ENCODE measurements at regions not wholly inside any gene's neighbourhood (a gene's known extent, or its start where the extent isn't known, plus 50 kb on each side); places are given as distances from the start of the nearest gene placed in this dataset.

GRCh38 chr20:57939499-57939898 is 229.7 kb upstream of the PMEPA1 start:
- no peak for DNase-seq

- DNase-seq: no peak
Measured at GRCh38 chr20:57938158-57939108, 228.6 kb upstream of the PMEPA1 start.

- DNase-seq: no peak
Measured at GRCh38 chr20:57936636-57937385, 227.0 kb upstream of the PMEPA1 start.

DNA sequence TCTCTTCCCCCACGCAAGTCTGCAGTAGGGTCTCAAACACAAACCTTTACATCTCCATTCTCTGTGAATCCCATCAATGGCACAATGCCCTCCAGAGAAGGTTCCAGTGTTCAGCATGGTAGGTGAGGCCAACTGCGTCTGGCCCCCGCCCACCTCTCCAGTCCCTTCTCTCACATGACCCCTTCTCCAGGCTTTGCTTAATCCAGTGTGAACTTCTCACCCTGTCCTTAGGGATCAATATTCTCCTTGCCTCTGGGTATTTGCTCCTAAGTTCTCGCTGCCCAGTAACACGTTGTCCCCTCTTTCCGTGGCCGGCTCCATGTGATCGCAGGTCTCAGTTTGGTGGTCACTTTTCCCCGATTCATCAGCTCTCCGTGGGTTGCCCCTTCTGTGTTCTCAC is 225.1 kb upstream of the PMEPA1 start:
- DNase-seq: no peak

DNA sequence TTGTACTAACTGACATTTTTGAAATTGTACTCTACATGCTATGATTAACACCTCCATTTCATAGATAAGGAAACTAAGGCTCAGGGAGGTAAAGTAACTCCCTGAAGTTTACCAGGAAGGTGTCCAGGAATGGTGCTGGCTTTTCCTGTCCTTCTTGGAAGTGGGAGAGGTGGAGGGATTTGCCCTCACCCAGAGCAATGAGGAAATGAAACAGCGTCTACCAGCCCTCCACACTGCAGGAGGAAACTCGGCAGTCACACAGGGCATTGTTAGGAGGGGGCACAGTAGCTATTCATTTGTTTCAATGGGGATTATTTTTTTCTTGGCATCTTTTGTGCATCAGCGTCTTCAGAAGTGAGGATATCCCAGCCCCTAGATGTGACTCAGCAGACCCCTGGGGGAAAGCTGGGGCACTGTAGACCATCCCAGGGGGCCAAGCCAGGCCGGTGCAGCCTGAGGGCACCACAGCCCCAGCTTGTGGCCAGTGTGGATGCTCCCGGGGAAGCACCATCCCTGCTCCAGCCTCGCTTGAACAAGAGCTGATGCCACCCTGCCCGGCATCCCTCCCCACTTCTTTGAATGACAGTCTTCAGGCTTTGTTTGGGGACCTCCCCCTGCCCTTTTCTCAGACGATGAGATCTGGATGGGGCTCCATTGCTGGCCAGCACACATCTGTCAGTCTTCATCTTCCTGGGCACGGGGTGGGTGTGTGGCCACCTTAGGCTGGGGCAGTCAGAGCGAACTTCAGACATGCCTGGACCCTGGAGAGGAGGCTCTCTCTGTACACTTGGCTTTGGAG is 224.4 kb upstream of the PMEPA1 start:
- DNase-seq: no peak

GRCh38 chr20:57932227-57932864 is 222.5 kb upstream of the PMEPA1 start:
- no peak for DNase-seq

GRCh38 chr20:57930351-57930750 is 220.5 kb upstream of the PMEPA1 start:
- no peak for DNase-seq

- DNase-seq: no peak
Measured at GRCh38 chr20:57928181-57928967, 218.6 kb upstream of the PMEPA1 start.

- no peak for DNase-seq
Measured at GRCh38 chr20:57927376-57927775, 217.6 kb upstream of the PMEPA1 start.

DNA sequence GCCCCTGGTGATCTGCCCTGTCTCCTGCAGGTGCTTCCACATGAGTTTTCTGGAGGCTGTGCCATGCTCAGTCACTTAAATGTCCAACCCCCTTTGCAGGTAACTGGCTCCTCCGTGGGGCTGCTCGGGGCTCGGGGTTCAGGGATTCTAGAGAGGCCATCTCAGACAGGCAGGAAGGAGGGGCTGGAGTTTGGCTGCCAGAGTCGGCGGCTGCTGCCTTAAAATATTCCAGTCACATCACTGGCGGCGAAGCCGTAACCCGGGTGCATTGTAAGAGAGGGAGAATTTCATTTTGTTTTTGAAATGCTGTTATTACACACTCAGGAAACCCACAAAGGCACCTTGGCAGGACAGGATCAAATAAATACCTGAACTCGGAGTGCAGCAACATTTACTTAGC is 212.9 kb upstream of the PMEPA1 start:
- no peak for DNase-seq

DNA sequence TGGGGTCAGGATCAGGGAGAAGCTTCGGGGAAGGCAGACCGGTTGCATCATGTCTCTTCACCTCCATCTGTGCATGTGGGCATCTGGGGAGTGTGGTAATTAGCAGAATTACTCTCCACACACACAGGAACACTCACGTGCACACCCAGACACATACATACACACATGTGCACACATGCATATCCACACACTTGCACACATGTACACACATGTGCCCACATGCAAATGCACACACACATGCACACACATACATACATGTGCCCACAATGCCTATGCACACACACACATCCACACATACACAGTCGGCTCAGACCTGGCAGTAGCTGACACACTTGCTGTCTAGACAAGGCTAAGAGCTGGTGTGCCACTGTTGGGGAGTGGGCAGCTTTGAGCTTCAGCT is 212.3 kb upstream of the PMEPA1 start:
- no peak for DNase-seq

GRCh38 chr20:57921676-57922075 is 211.9 kb upstream of the PMEPA1 start:
- no peak for DNase-seq

GRCh38 chr20:57920971-57921370 is 211.2 kb upstream of the PMEPA1 start:
- no peak for DNase-seq

GRCh38 chr20:57919049-57919448 is 209.2 kb upstream of the PMEPA1 start:
- no peak for DNase-seq

DNA sequence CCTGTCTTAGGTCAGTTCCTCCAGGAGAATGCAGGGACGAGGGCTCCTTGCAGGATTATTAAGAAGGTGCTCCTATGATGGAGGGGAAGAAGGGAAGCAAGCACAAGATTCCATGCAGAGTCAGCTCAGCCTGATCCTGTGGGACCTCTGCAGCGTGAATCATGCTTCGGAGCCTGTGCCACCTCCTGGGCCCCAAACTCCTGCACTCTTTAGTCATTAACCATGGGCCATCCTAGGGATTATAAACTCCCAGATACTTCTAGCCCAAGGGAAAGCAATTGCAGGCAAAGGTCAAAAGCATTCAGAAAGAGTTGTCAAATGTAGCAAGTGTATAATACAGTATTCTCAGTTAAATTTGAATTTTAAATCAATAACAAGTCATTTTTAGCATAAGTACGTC is 208.7 kb upstream of the PMEPA1 start:
- DNase-seq: no peak

GRCh38 chr20:57914205-57914604 is 204.4 kb upstream of the PMEPA1 start:
- DNase-seq: no peak

DNA sequence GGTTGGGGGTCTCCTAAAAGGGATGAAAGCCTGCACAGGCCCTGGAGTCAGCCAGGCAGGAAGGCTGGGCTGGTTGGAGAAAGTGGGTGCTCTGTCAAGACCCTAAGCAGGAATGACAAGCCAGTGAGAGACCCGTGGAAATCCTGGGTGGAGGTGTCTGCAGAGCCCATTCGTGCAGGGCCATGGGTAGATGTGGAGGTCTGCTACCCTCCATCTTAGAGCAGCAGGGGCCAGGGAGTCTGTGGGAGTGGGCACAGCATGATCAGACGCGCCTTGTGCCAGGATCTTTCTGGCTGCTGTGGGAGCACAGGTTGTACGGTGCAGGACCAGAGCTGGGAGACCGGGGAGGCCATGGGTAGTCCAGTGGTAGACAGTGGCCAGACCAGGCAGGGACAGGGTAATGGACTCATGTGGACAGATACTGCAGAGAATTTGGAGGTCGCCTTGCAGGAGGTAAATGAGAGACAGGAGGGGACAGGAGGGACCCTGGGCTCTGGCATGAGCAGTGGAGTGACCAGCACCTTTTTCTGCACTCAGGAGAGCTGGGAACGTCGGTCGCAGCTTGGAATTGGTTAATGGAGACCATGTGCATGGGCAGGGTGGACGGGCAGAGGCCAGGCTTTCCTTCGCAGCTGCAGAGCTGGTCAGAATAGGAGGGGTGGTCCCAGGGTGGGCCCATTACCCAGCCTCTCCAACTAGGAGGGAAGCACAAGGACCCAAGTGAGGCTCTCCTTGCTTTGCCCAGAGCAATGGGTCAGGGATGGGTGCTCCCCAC is 203.5 kb upstream of the PMEPA1 start:
- no peak for DNase-seq

DNA sequence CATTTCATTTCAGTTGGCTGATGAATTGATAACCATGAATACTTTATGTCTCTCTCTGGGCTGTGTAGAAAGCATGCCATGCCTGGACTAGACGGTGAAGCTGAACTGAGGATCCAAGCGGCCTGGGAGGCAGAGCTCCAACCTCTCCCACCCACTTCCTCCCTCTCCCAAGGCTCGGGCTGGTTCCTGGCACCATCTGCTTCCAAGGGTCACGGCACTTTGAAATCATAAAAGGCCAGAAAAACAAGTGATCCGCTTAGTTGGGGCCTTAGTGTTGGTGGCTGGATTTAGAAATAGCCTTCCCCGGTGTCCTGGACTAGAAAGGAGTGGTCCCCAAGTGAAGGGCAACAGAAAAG is 202.4 kb upstream of the PMEPA1 start:
- DNase-seq: no peak

- DNase-seq: no peak
Measured at GRCh38 chr20:57911512-57912226, 201.9 kb upstream of the PMEPA1 start.

DNA sequence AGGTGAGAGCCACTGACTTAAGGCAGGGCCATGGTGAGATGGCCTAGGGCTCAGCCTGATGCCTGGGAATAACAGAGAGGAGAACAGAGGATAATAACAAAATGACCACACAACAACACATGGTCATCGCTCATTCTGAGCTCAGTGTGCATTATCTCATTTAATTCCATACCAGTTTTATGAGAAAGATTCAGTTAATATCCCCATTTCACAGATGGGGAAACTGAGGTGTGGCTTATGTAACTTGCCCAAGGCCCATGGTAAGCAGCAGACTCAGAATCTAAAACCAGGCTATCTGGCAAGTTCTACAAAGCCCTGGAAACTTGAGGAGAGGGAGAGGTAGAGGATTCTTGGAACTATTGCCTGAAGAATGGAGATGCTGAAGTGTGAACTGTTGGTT is 200.9 kb upstream of the PMEPA1 start:
- no peak for DNase-seq

Measured in activated CD4-positive, CD25-positive, alpha-beta regulatory T cell treated with anti-CD3 and anti-CD28 coated beads, Interleukin-2, amount 50 U/mL, for 72 hours (primary cell).